CD14-positive monocyte (primary cell): ENCODE measurements at regions not wholly inside any gene's neighbourhood (a gene's known extent, or its start where the extent isn't known, plus 50 kb on each side); places are given as distances from the start of the nearest gene placed in this dataset.
A peak's percentile ranks its signal among the peaks of the same experiment; 100 is the strongest.

Source experiments
- DNase-seq, 3 donors: peaks; one replicate each; pipeline ENCODE4 v3.0.0-alpha.2; 2011 to 2022
- H2AFZ ChIP-seq: 2 replicates; pipeline ENCODE4 v1.6.0; 2012; ENCODE audit warnings: mild to moderate bottlenecking, low read depth, low read length, inconsistent platforms; ENCODE audit not compliant: insufficient read depth, poor library complexity, severe bottlenecking
- H3K27ac ChIP-seq, 2 donors: 1 replicate in 1 of 2; 2 replicates in 1 of 2; pipeline ENCODE4 v1.5.1; 2012 to 2013; ENCODE audit warnings: low read length in 2 of 2, control low read depth in 1 of 2, inconsistent platforms in 1 of 2, low read depth in 1 of 2, mild to moderate bottlenecking in 1 of 2
- H3K27me3 ChIP-seq, 2 donors: one replicate each; pipeline versions ENCODE4 v1.6.0 to v1.6.1; 2011 to 2013; ENCODE audit warnings: low read length in 2 of 2; ENCODE audit not compliant: control insufficient read depth in 2 of 2, insufficient read depth in 2 of 2
- H3K36me3 ChIP-seq, 2 donors: replicated peaks in 1 of 2; 1 replicate in 1 of 2; 2 replicates in 1 of 2; pipeline versions ENCODE4 v1.5.1 to v1.6.1; 2012 to 2013; ENCODE audit warnings: low read length in 2 of 2, control low read depth in 1 of 2, inconsistent platforms in 1 of 2, mild to moderate bottlenecking in 1 of 2; ENCODE audit not compliant: insufficient read depth in 2 of 2, control insufficient read depth in 1 of 2
- H3K4me1 ChIP-seq, 2 donors: 1 replicate in 1 of 2; 2 replicates in 1 of 2; pipeline versions ENCODE4 v1.5.1 to v1.6.1; 2012 to 2013; ENCODE audit warnings: low read length in 2 of 2, control low read depth in 1 of 2, inconsistent platforms in 1 of 2, mild to moderate bottlenecking in 1 of 2, moderate library complexity in 1 of 2; ENCODE audit not compliant: insufficient read depth in 2 of 2, control insufficient read depth in 1 of 2
- H3K4me2 ChIP-seq: replicated peaks from 2 replicates; pipeline ENCODE3; 2012; ENCODE audit warnings: low read length, moderate library complexity, mild to moderate bottlenecking; ENCODE audit not compliant: poor library complexity, severe bottlenecking; ENCODE audit errors: extremely low read depth
- H3K4me3 ChIP-seq, 3 experiments: fragments of 200-600 bp in 1 of 3; sonication (generic) in 1 of 3; replicated peaks in 1 of 3; 1 replicate in 2 of 3; 2 replicates in 1 of 3; pipeline ENCODE4 v1.5.1; 2011 to 2013; ENCODE audit warnings: low read length in 3 of 3, mild to moderate bottlenecking in 3 of 3, control low read depth in 2 of 3, low read depth in 2 of 3, inconsistent platforms in 1 of 3, moderate library complexity in 1 of 3
- H3K79me2 ChIP-seq: 2 replicates; pipeline ENCODE4 v1.6.0; 2012; ENCODE audit warnings: mild to moderate bottlenecking, control low read depth, inconsistent platforms, low read length, moderate library complexity; ENCODE audit not compliant: insufficient read depth
- H3K9ac ChIP-seq: 2 replicates; pipeline ENCODE4 v1.6.0; 2017; ENCODE audit warnings: low read length, mild to moderate bottlenecking; ENCODE audit not compliant: insufficient read depth, poor library complexity, severe bottlenecking
- H3K9me3 ChIP-seq, 2 donors: replicated peaks in 1 of 2; 1 replicate in 1 of 2; 2 replicates in 1 of 2; pipeline versions ENCODE4 v1.5.1 to v1.6.1; 2012 to 2013; ENCODE audit warnings: low read length in 2 of 2, control low read depth in 1 of 2; ENCODE audit not compliant: control insufficient read depth in 1 of 2, insufficient read depth in 1 of 2
- H4K20me1 ChIP-seq: 2 replicates; pipeline ENCODE4 v1.6.0; 2012; ENCODE audit warnings: mild to moderate bottlenecking, low read length, control low read depth, moderate library complexity; ENCODE audit not compliant: insufficient read depth
- H3K27ac Mint-ChIP-seq, 7 donors: one replicate each; pipeline ENCODE4 v1.8.0; 2020; ENCODE audit warnings: mild to moderate bottlenecking in 7 of 7, mixed read lengths in 7 of 7, moderate library complexity in 6 of 7, inconsistent platforms in 2 of 7
- H3K27me3 Mint-ChIP-seq, 3 donors: one replicate each; pipeline ENCODE4 v1.8.0; 2021 to 2022; ENCODE audit warnings: low read depth in 3 of 3, mild to moderate bottlenecking in 3 of 3, mixed read lengths in 3 of 3, moderate library complexity in 3 of 3, inconsistent platforms in 1 of 3
- H3K36me3 Mint-ChIP-seq, 2 donors: one replicate each; pipeline ENCODE4 v1.8.0; 2020; ENCODE audit warnings: mixed read lengths in 2 of 2, inconsistent platforms in 1 of 2, mild to moderate bottlenecking in 1 of 2
- H3K4me1 Mint-ChIP-seq: one replicate; pipeline ENCODE4 v1.8.0; 2020; ENCODE audit warnings: mild to moderate bottlenecking, mixed read lengths
- H3K4me3 Mint-ChIP-seq, 2 donors: one replicate each; pipeline ENCODE4 v1.8.0; 2020; ENCODE audit warnings: mild to moderate bottlenecking in 2 of 2, mixed read lengths in 2 of 2, moderate library complexity in 1 of 2
- H3K9me3 Mint-ChIP-seq, 7 donors: one replicate each; pipeline ENCODE4 v1.8.0; 2020 to 2022; ENCODE audit warnings: mixed read lengths in 7 of 7, mild to moderate bottlenecking in 6 of 7, moderate library complexity in 6 of 7, inconsistent platforms in 2 of 7
- CTCF ChIP-seq: fragments of 200-600 bp; IDR thresholded peaks from one replicate; pipeline ENCODE4 v1.8.0; 2022; ENCODE audit warnings: antibody characterized with exemption, mild to moderate bottlenecking
- WGBS: methylation state at CpG from one replicate; pipeline ENCODE4 v1.1.5; 2013; ENCODE audit warnings: missing lambda C conversion rate; ENCODE audit not compliant: insufficient coverage; 5-methylcytosine and 5-hydroxymethylcytosine counted together
- intact Hi-C, 2 donors: fragments of 100-400 bp; cut with micrococcal nuclease; formaldehyde crosslinking; loops; one replicate each; pipeline versions ENCODE4 v1.15.0 to v1.15.1; 2023

- H3K4me1 ChIP-seq: peaks cover 27 to 36% of the 10 kb centered on the region in 2 donors
- no peaks in the 10 kb centered on the region for H3K36me3 ChIP-seq
- Mint-ChIP-seq H3K4me3 (no peak overlapping the region), H3K27me3 (peaks cover 0 to 2% (median 0%) of the 10 kb centered on the region in 3 donors), H3K36me3 (no peaks in the 10 kb centered on the region), H3K27ac (no peak overlapping the region), H3K4me1 (peaks cover 21% of the 10 kb centered on the region), H3K9me3 (peaks cover 0 to 3% (median 0%) of the 10 kb centered on the region in 7 donors)
- no peak for TF ChIP-seq CTCF
- no peaks in the 10 kb centered on the region for H3K9me3 ChIP-seq
- no peak overlapping the region for H3K4me2 ChIP-seq
- no peak overlapping the region for H3K9ac ChIP-seq
- no peaks in the 10 kb centered on the region for H3K79me2 ChIP-seq
- H3K27me3 ChIP-seq: no peaks in the 10 kb centered on the region
- H3K27ac ChIP-seq: no peak overlapping the region
- H2AFZ ChIP-seq: no peak overlapping the region
- DNase-seq: no peak
- no peak overlapping the region for H3K4me3 ChIP-seq
- intact Hi-C loops: no loop called here
- no peaks in the 10 kb centered on the region for H4K20me1 ChIP-seq
These were observed 331.9 kb upstream of the POGK start for GRCh38 chr1:166507347-166507746.

- no peaks in the 10 kb centered on the region for H3K36me3 ChIP-seq
- peak overlapping the region; percentile 36 to 69 for H3K27ac ChIP-seq
- no peak overlapping the region for H3K4me2 ChIP-seq
- intact Hi-C loops: no loop called here
- H2AFZ ChIP-seq: peak overlapping the region; percentile 35
- H3K9ac ChIP-seq: peak overlapping the region; percentile 12
- no CpG with 5 or more reads among the region's 2 CpGs for WGBS
- H3K4me3 ChIP-seq: no peak overlapping the region
- DNase-seq: peak; percentile 86 to 94 (median 94)
- H3K27me3 ChIP-seq: no peaks in the 10 kb centered on the region
- H3K79me2 ChIP-seq: no peaks in the 10 kb centered on the region
- no peaks in the 10 kb centered on the region for H3K27me3 Mint-ChIP-seq
- H3K4me3 Mint-ChIP-seq: no peak overlapping the region
- H3K27ac Mint-ChIP-seq: peak overlapping the region in 6 of 7 donors; percentile 6 to 84 (median 38)
- no peaks in the 10 kb centered on the region for H4K20me1 ChIP-seq
- peaks cover 6 to 13% (median 11%) of the 10 kb centered on the region in 7 donors for H3K9me3 Mint-ChIP-seq
- peaks cover 5 to 11% of the 10 kb centered on the region in 2 donors for H3K9me3 ChIP-seq
- TF ChIP-seq CTCF: no peak
- peaks cover 31 to 44% of the 10 kb centered on the region in 2 donors for H3K4me1 ChIP-seq
- peaks cover 0 to 2% of the 10 kb centered on the region in 2 donors for H3K36me3 Mint-ChIP-seq
- H3K4me1 Mint-ChIP-seq: peaks cover 28% of the 10 kb centered on the region
These were observed 327.5 kb upstream of the POGK start for GRCh38 chr1:166511761-166512160.
